Endothelial cell of umbilical vein (primary cell): ENCODE measurements at regions not wholly inside any gene's neighbourhood (a gene's known extent, or its start where the extent isn't known, plus 50 kb on each side); places are given as distances from the start of the nearest gene placed in this dataset.

ENCODE experiments used
- BruUV-seq: library from RNA; stranded (reverse); fragments of 400-500 nt; replicated peaks from 2 replicates; lab custom pipeline; 2021; lab: Mats Ljungman, UMichigan
- CTCF ChIA-PET: fragments of 300-600, 350-600 bp; sonication (Branson Sonifier 250); formaldehyde crosslinking; loops from one replicate; lab custom pipeline; 2021; ENCODE audit warnings: antibody characterized with exemption, inconsistent platforms; lab: Charles Lee
- POLR2A ChIA-PET: fragments of 300-600, 350-600 bp; sonication (Branson Sonifier 250); formaldehyde crosslinking; loops from one replicate; lab custom pipeline; 2021; ENCODE audit warnings: antibody characterized with exemption, inconsistent platforms; lab: Charles Lee
- DNase-seq: peaks from one replicate; pipeline ENCODE4 v3.0.0-alpha.2; 2011; ENCODE audit warnings: low read depth, low spot score
- FAIRE-seq: peaks from 2 replicates; lab custom pipeline; 2011; peaks lifted over from hg19 to GRCh38; lab: Jason Lieb, UNC
- H2AFZ ChIP-seq: 2 replicates; pipeline ENCODE4 v1.6.0; 2012; ENCODE audit warnings: low read depth, low read length, control low read depth, inconsistent platforms
- H3K27ac ChIP-seq: 2 replicates; pipeline ENCODE4 v1.5.1; 2011; ENCODE audit warnings: low read depth, mild to moderate bottlenecking, control low read depth, low read length, moderate library complexity; ENCODE audit not compliant: insufficient read depth
- H3K27me3 ChIP-seq, 2 experiments: 2 replicates each; pipeline versions ENCODE4 v1.6.0 to v1.6.1; 2011; ENCODE audit warnings: low read length in 2 of 2, mixed read lengths in 1 of 2; ENCODE audit not compliant: control insufficient read depth in 2 of 2, insufficient read depth in 2 of 2
- H3K36me3 ChIP-seq, 2 experiments: 2 replicates in 1 of 2; 3 replicates in 1 of 2; pipeline ENCODE4 v1.5.1; 2011; ENCODE audit warnings: low read length in 2 of 2, mild to moderate bottlenecking in 1 of 2, moderate library complexity in 1 of 2; ENCODE audit not compliant: control insufficient read depth in 2 of 2, insufficient read depth in 2 of 2; ENCODE audit errors: extremely low read depth in 1 of 2
- H3K4me1 ChIP-seq: 3 replicates; pipeline ENCODE4 v1.5.1; 2011; ENCODE audit warnings: mild to moderate bottlenecking, low read length; ENCODE audit not compliant: control insufficient read depth, insufficient read depth; ENCODE audit errors: extremely low read depth
- H3K4me2 ChIP-seq: 2 replicates; pipeline ENCODE4 v1.6.1; 2011; ENCODE audit warnings: low read length, control low read depth, mixed read lengths; ENCODE audit not compliant: insufficient read depth
- H3K4me3 ChIP-seq, 3 experiments: fragments of 200-600 bp in 1 of 3; sonication (generic), shearing (Covaris generic) in 1 of 3; replicated peaks in 1 of 3; 2 replicates each; pipeline ENCODE4 v1.5.1; 2011 to 2016; ENCODE audit warnings: control low read depth in 3 of 3, low read length in 3 of 3, mild to moderate bottlenecking in 2 of 3, inconsistent platforms in 1 of 3, low read depth in 1 of 3, moderate library complexity in 1 of 3; ENCODE audit not compliant: insufficient read depth in 1 of 3
- H3K79me2 ChIP-seq: 2 replicates; pipeline ENCODE4 v1.6.0; 2012; ENCODE audit warnings: low read length, inconsistent platforms; ENCODE audit not compliant: control insufficient read depth, insufficient read depth
- H3K9ac ChIP-seq: replicated peaks from 2 replicates; pipeline ENCODE3; 2011; ENCODE audit warnings: low read length, control low read depth; ENCODE audit not compliant: insufficient read depth; ENCODE audit errors: extremely low read depth
- H3K9me1 ChIP-seq: replicated peaks from 3 replicates; pipeline ENCODE4 v1.6.0; 2011; ENCODE audit warnings: mild to moderate bottlenecking, low read length; ENCODE audit not compliant: control insufficient read depth, insufficient read depth; ENCODE audit errors: extremely low read depth
- H3K9me3 ChIP-seq: replicated peaks from 2 replicates; pipeline ENCODE4 v1.5.1; 2012; ENCODE audit warnings: low read length, inconsistent platforms; ENCODE audit not compliant: control insufficient read depth, insufficient read depth
- H4K20me1 ChIP-seq: replicated peaks from 2 replicates; pipeline ENCODE3; 2011; ENCODE audit warnings: mild to moderate bottlenecking, low read length; ENCODE audit not compliant: control insufficient read depth, insufficient read depth; ENCODE audit errors: extremely low read depth
- CTCF ChIP-seq, 2 donors: IDR thresholded peaks; 1 replicate in 1 of 2; 2 replicates in 1 of 2; pipeline ENCODE4 v1.5.1; 2011; ENCODE audit warnings: low read length in 2 of 2, mild to moderate bottlenecking in 2 of 2, moderate library complexity in 2 of 2, control low read depth in 1 of 2, inconsistent platforms in 1 of 2, low read depth in 1 of 2; ENCODE audit not compliant: insufficient read depth in 1 of 2; ENCODE audit errors: extremely low read depth in 1 of 2
- EZH2 ChIP-seq: IDR thresholded peaks from 2 replicates; pipeline ENCODE4 v1.6.1; 2012; ENCODE audit warnings: borderline replicate concordance, low read depth, mild to moderate bottlenecking, moderate library complexity, low read length, inconsistent platforms; ENCODE audit not compliant: severe bottlenecking
- FOS ChIP-seq: IDR thresholded peaks from 2 replicates; pipeline ENCODE4 v1.6.1; 2011; ENCODE audit warnings: mild to moderate bottlenecking, low read length, moderate library complexity, borderline replicate concordance; ENCODE audit not compliant: insufficient read depth
- GATA2 ChIP-seq: IDR thresholded peaks from 2 replicates; pipeline ENCODE4 v1.7.0; 2011; ENCODE audit warnings: low read depth, mild to moderate bottlenecking, moderate library complexity, mixed read lengths, low read length; ENCODE audit not compliant: insufficient read length, insufficient read depth
- JUN ChIP-seq: IDR thresholded peaks from 2 replicates; pipeline ENCODE4 v1.6.1; 2011; ENCODE audit warnings: borderline replicate concordance, low read depth; ENCODE audit not compliant: insufficient read length, insufficient read depth
- MAX ChIP-seq: IDR thresholded peaks from 2 replicates; pipeline ENCODE4 v1.6.1; 2011; ENCODE audit not compliant: insufficient read depth, insufficient read length
- MYC ChIP-seq: IDR thresholded peaks from one replicate; pipeline ENCODE4 v1.6.1; 2011; ENCODE audit warnings: mild to moderate bottlenecking, low read depth, low read length
- POLR2A ChIP-seq: IDR thresholded peaks from 2 replicates; pipeline ENCODE4 v1.6.1; 2012; ENCODE audit warnings: low read depth, mild to moderate bottlenecking, control low read depth, low read length
- POLR2AphosphoS5 ChIP-seq: IDR thresholded peaks from 2 replicates; pipeline ENCODE4 v1.6.1; 2012; ENCODE audit warnings: low read depth, mild to moderate bottlenecking, control low read depth, low read length, moderate library complexity; ENCODE audit not compliant: insufficient read depth
- dilution Hi-C: fragments of 300-500 bp; cut with MboI; formaldehyde crosslinking; loops from one replicate; pipeline ENCODE4 v1.15.0; 2019; ENCODE audit warnings: low sequenced_read_pairs; ENCODE audit not compliant: extremely low pct_ligation_motif_present
- intact Hi-C: fragments of 100-400 bp; cut with micrococcal nuclease; formaldehyde crosslinking; loops from one replicate; pipeline ENCODE4 v1.10.0; 2022

DNA sequence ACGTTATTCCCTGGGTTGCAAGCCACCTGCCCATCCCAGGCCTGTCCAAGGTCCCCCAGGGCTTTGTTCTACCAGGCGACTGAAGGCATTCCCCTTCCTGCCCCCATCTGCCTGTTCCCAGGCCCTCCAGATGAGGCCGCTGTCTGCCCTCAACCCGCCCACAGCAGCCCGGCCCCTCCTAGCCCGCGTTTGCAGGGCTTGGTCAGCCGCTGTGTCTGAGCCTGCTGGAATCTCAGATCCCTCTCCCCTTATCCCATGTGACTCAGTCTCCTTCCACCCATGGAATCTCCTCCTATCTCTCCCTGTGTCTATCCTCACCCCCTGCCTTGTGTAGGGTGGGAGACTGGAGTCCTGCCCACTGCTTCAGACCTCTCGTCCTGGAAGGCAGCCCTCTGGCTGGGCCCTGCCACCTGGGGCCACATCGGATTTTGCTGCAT is 186.0 kb upstream of the TNRC6C start:
- no peaks in the 10 kb centered on the region for H3K9me1 ChIP-seq
- H3K9me3 ChIP-seq, result no peaks in the 10 kb centered on the region
- no peaks in the 10 kb centered on the region for H3K79me2 ChIP-seq
- no peak overlapping the region for H2AFZ ChIP-seq
- ChIA-PET CTCF (interaction anchor here (1.0 to 2.9 kb wide), 2 partner anchors 230 to 242 kb away, joined by 3 to 25 read pairs; no protein-coding TSS in a partner anchor), POLR2A (no interaction called here)
- no peaks in the 10 kb centered on the region for H3K36me3 ChIP-seq
- dilution Hi-C loops (no loop called here), intact Hi-C loops (loop anchor here (1.0 to 5.0 kb wide), 2 partner anchors 185 to 242 kb away; partner anchors contain the start of gene TNRC6C)
- no peak overlapping the region for H3K4me3 ChIP-seq
- H3K27me3 ChIP-seq, result no peaks in the 10 kb centered on the region
- TF ChIP-seq GATA2 (no peak), CTCF (IDR thresholded peaks at IDR 0.05; ENCODE audit: extremely low read depth in 1 of 2, insufficient read depth in 1 of 2, low read depth in 1 of 2, low read length in 2 of 2) (peak; percentile 54 to 86)
- no peak overlapping the region for H3K27ac ChIP-seq
- peak; percentile 40 for DNase-seq
- no peaks in the 10 kb centered on the region for H3K4me1 ChIP-seq
- H4K20me1 ChIP-seq, result no peaks in the 10 kb centered on the region
- peak; percentile 54 for FAIRE-seq
- H3K9ac ChIP-seq, result no peak overlapping the region
- no peak overlapping the region for H3K4me2 ChIP-seq
- BruUV-seq, result no TSS peak

GRCh38 chr17:77772899-77773358 is 185.6 kb upstream of the TNRC6C start:
- dilution Hi-C loops (no loop called here), intact Hi-C loops (loop anchor here (1.0 to 5.0 kb wide), 2 partner anchors 184 to 241 kb away; partner anchors contain the start of gene TNRC6C)
- H2AFZ ChIP-seq, result no peak overlapping the region
- no peaks in the 10 kb centered on the region for H3K4me1 ChIP-seq
- no TSS peak for BruUV-seq
- no peak for DNase-seq
- TF ChIP-seq EZH2 (no peak), GATA2 (no peak), FOS (no peak), MYC (no peak), MAX (no peak), CTCF (IDR thresholded peaks at IDR 0.05; ENCODE audit: extremely low read depth in 1 of 2, insufficient read depth in 1 of 2, low read depth in 1 of 2, low read length in 2 of 2) (no peak), JUN (no peak), POLR2A (no peak), POLR2AphosphoS5 (no peak)
- H3K27ac ChIP-seq, result no peak overlapping the region
- no peaks in the 10 kb centered on the region for H3K9me1 ChIP-seq
- POLR2A ChIA-PET, result no interaction called here
- FAIRE-seq, result no peak
- CTCF ChIA-PET, result interaction anchor here (1.0 to 2.9 kb wide), 3 partner anchors 70 to 241 kb away, joined by 3 to 25 read pairs (median 3); no protein-coding TSS in a partner anchor
- no peaks in the 10 kb centered on the region for H3K36me3 ChIP-seq
- H3K27me3 ChIP-seq, result no peaks in the 10 kb centered on the region
- H3K9ac ChIP-seq, result no peak overlapping the region
- no peaks in the 10 kb centered on the region for H4K20me1 ChIP-seq
- no peaks in the 10 kb centered on the region for H3K9me3 ChIP-seq
- H3K4me3 ChIP-seq, result no peak overlapping the region
- no peaks in the 10 kb centered on the region for H3K79me2 ChIP-seq
- H3K4me2 ChIP-seq, result no peak overlapping the region
